GM21717 (cell line): ENCODE measurements at regions not wholly inside any gene's neighbourhood (a gene's known extent, or its start where the extent isn't known, plus 50 kb on each side); places are given as distances from the start of the nearest gene placed in this dataset.

Experiments used
- ATAC-seq: cut with Tn5 transposase; IDR thresholded peaks from one replicate; pipeline ENCODE4 v1.9.1; 2021; ENCODE audit warnings: mild to moderate bottlenecking, moderate library complexity; ENCODE audit not compliant: unreplicated experiment

- no peak for ATAC-seq
Measured at GRCh38 chr9:106403081-106403480, 459.9 kb upstream of the ZNF462 start.

- no peak for ATAC-seq
Measured at GRCh38 chr9:106404137-106404536, 458.8 kb upstream of the ZNF462 start.

GRCh38 chr9:106405871-106406435 is 457.0 kb upstream of the ZNF462 start:
- ATAC-seq = no peak

GRCh38 chr9:106414042-106414441 is 448.9 kb upstream of the ZNF462 start:
- ATAC-seq = no peak

GRCh38 chr9:106417685-106418084 is 445.3 kb upstream of the ZNF462 start:
- no peak for ATAC-seq

GRCh38 chr9:106419829-106420228 is 443.1 kb upstream of the ZNF462 start:
- no peak for ATAC-seq

GRCh38 chr9:106420511-106420944 is 442.4 kb upstream of the ZNF462 start:
- peak; percentile 75 for ATAC-seq

- peak; percentile 44 for ATAC-seq
Measured at GRCh38 chr9:106421772-106422171, 441.2 kb upstream of the ZNF462 start.

GRCh38 chr9:106423575-106423974 is 439.4 kb upstream of the ZNF462 start:
- no peak for ATAC-seq

- no peak for ATAC-seq
Measured at GRCh38 chr9:106432631-106433030, 430.3 kb upstream of the ZNF462 start.

- ATAC-seq = no peak
Measured at GRCh38 chr9:106438928-106439327, 424.0 kb upstream of the ZNF462 start.

GRCh38 chr9:106441283-106441682 is 421.7 kb upstream of the ZNF462 start:
- no peak for ATAC-seq

- ATAC-seq = no peak
Measured at GRCh38 chr9:106443520-106443919, 419.4 kb upstream of the ZNF462 start.

GRCh38 chr9:106445107-106445506 is 417.9 kb upstream of the ZNF462 start:
- no peak for ATAC-seq

- ATAC-seq = no peak
Measured at GRCh38 chr9:106449336-106449927, 413.5 kb upstream of the ZNF462 start.

- no peak for ATAC-seq
Measured at GRCh38 chr9:106450549-106450948, 412.4 kb upstream of the ZNF462 start.

- ATAC-seq = no peak
Measured at GRCh38 chr9:106451223-106451622, 411.7 kb upstream of the ZNF462 start.

GRCh38 chr9:106456581-106456980 is 406.4 kb upstream of the ZNF462 start:
- no peak for ATAC-seq

- no peak for ATAC-seq
Measured at GRCh38 chr9:106467113-106467864, 395.7 kb upstream of the ZNF462 start.

- no peak for ATAC-seq
Measured at GRCh38 chr9:106467865-106468164, 395.2 kb upstream of the ZNF462 start.

- ATAC-seq = peak; percentile 85
Measured at GRCh38 chr9:106468431-106468830, 394.5 kb upstream of the ZNF462 start.

GRCh38 chr9:106478312-106478711 is 384.7 kb upstream of the ZNF462 start:
- no peak for ATAC-seq
